H1 (cell line): ENCODE measurements at regions not wholly inside any gene's neighbourhood (a gene's known extent, or its start where the extent isn't known, plus 50 kb on each side); places are given as distances from the start of the nearest gene placed in this dataset.

ENCODE experiments used
- CTCF ChIA-PET: fragments of 300-600 bp; sonication (Branson Sonifier 250); formaldehyde crosslinking; loops from one replicate; lab custom pipeline; 2021; ENCODE audit not compliant: partially characterized antibody; lab: Charles Lee
- POLR2A ChIA-PET: fragments of 300-600 bp; sonication (Branson Sonifier 250); formaldehyde crosslinking; loops from one replicate; lab custom pipeline; 2021; ENCODE audit warnings: inconsistent platforms; ENCODE audit not compliant: partially characterized antibody; lab: Charles Lee
- DNase-seq, 2 experiments: peaks; one replicate each; pipeline versions ENCODE4 v3.0.0 to v3.0.0-alpha.2; 2010 to 2022; ENCODE audit warnings: low spot score in 2 of 2, low read depth in 1 of 2, mixed read lengths in 1 of 2
- FAIRE-seq: peaks from 2 replicates; lab custom pipeline; 2011; peaks lifted over from hg19 to GRCh38; lab: Jason Lieb, UNC
- H2AFZ ChIP-seq: 2 replicates; pipeline ENCODE4 v1.8.1; 2012; ENCODE audit warnings: low read length, inconsistent platforms
- H2AK5ac ChIP-seq: 2 replicates; pipeline ENCODE4 v1.6.1; 2013; ENCODE audit warnings: low read depth, low read length
- H2BK120ac ChIP-seq: replicated peaks from 2 replicates; pipeline ENCODE3; 2013; ENCODE audit warnings: low read depth, low read length, inconsistent platforms
- H2BK12ac ChIP-seq: 2 replicates; pipeline ENCODE4 v1.6.1; 2013; ENCODE audit warnings: low read depth, low read length
- H2BK15ac ChIP-seq: 2 replicates; pipeline ENCODE4 v1.6.1; 2013; ENCODE audit warnings: low read length
- H2BK20ac ChIP-seq: 2 replicates; pipeline ENCODE4 v1.6.1; 2013; ENCODE audit warnings: low read length
- H2BK5ac ChIP-seq: 2 replicates; pipeline ENCODE4 v1.6.1; 2013; ENCODE audit warnings: low read depth, low read length
- H3K14ac ChIP-seq: 2 replicates; pipeline ENCODE4 v1.6.1; 2013; ENCODE audit warnings: inconsistent platforms; ENCODE audit not compliant: insufficient read length
- H3K18ac ChIP-seq: 2 replicates; pipeline ENCODE4 v1.6.1; 2013; ENCODE audit warnings: low read length; ENCODE audit errors: extremely low read depth
- H3K23ac ChIP-seq: 2 replicates; pipeline ENCODE4 v1.6.1; 2013; ENCODE audit warnings: inconsistent platforms; ENCODE audit not compliant: insufficient read length
- H3K23me2 ChIP-seq: 2 replicates; pipeline ENCODE4 v1.6.1; 2013; ENCODE audit warnings: low read depth, low read length
- H3K27ac ChIP-seq: 2 replicates; pipeline ENCODE4 v1.6.1; 2011; ENCODE audit warnings: low read depth, low read length, inconsistent platforms
- H3K27me3 ChIP-seq, 4 experiments: replicated peaks in 1 of 4; 1 replicate in 1 of 4; 2 replicates in 3 of 4; pipeline versions ENCODE4 v1.6.1 to v1.8.1; 2011 to 2013; ENCODE audit warnings: low read length in 3 of 4, mild to moderate bottlenecking in 3 of 4, inconsistent platforms in 2 of 4, mixed read lengths in 2 of 4, moderate library complexity in 1 of 4; ENCODE audit not compliant: control insufficient read depth in 3 of 4, insufficient read depth in 3 of 4; ENCODE audit errors: extremely low read depth in 1 of 4
- H3K36me3 ChIP-seq, 4 experiments: 2 replicates each; pipeline versions ENCODE4 v1.6.1 to v1.8.1; 2011 to 2013; ENCODE audit warnings: mild to moderate bottlenecking in 4 of 4, low read length in 3 of 4, moderate library complexity in 2 of 4, control low read depth in 1 of 4, inconsistent platforms in 1 of 4; ENCODE audit not compliant: insufficient read depth in 4 of 4, control insufficient read depth in 2 of 4
- H3K4ac ChIP-seq: replicated peaks from 2 replicates; pipeline ENCODE3; 2013; ENCODE audit warnings: low read length, low read depth, mixed read lengths, inconsistent platforms; ENCODE audit not compliant: insufficient read length
- H3K4me1 ChIP-seq, 4 experiments: replicated peaks in 1 of 4; 1 replicate in 1 of 4; 2 replicates in 3 of 4; pipeline versions ENCODE4 v1.6.1 to v1.8.1; 2011 to 2013; ENCODE audit warnings: low read length in 3 of 4, inconsistent platforms in 2 of 4, mixed read lengths in 1 of 4; ENCODE audit not compliant: insufficient read depth in 4 of 4, control insufficient read depth in 3 of 4
- H3K4me2 ChIP-seq, 2 experiments: 2 replicates each; pipeline versions ENCODE4 v1.6.1 to v1.8.1; 2011 to 2013; ENCODE audit warnings: low read depth in 2 of 2, low read length in 2 of 2, control low read depth in 1 of 2, inconsistent platforms in 1 of 2, mild to moderate bottlenecking in 1 of 2; ENCODE audit not compliant: insufficient read depth in 1 of 2
- H3K4me3 ChIP-seq, 4 experiments: fragments of 200-600, 300-600 bp in 1 of 4; sonication (generic), shearing (Covaris generic), sonication (Bioruptor Twin) in 1 of 4; 2 replicates each; pipeline versions ENCODE4 v1.5.1 to v1.8.1; 2011 to 2016; ENCODE audit warnings: low read length in 4 of 4, low read depth in 3 of 4, control low read depth in 2 of 4, inconsistent platforms in 2 of 4, mild to moderate bottlenecking in 2 of 4, mixed read lengths in 1 of 4, moderate library complexity in 1 of 4; ENCODE audit not compliant: insufficient read depth in 2 of 4; ENCODE audit errors: extremely low read depth in 1 of 4
- H3K56ac ChIP-seq: replicated peaks from 2 replicates; pipeline ENCODE3; 2013; ENCODE audit warnings: low read depth, mild to moderate bottlenecking, mixed read lengths, low read length, inconsistent platforms; ENCODE audit not compliant: insufficient read length
- H3K79me1 ChIP-seq: 2 replicates; pipeline ENCODE4 v1.6.1; 2013; ENCODE audit warnings: low read depth, low read length, control low read depth
- H3K79me2 ChIP-seq, 2 experiments: 2 replicates each; pipeline versions ENCODE4 v1.6.1 to v1.8.1; 2012 to 2013; ENCODE audit warnings: low read length in 2 of 2, mild to moderate bottlenecking in 2 of 2, inconsistent platforms in 1 of 2; ENCODE audit not compliant: insufficient read depth in 2 of 2, control insufficient read depth in 1 of 2
- H3K9ac ChIP-seq, 4 experiments: replicated peaks in 1 of 4; 1 replicate in 1 of 4; 2 replicates in 3 of 4; pipeline versions ENCODE4 v1.6.1 to v1.8.1; 2011 to 2013; ENCODE audit warnings: low read depth in 3 of 4, low read length in 3 of 4, control low read depth in 2 of 4, mild to moderate bottlenecking in 2 of 4, moderate library complexity in 2 of 4, inconsistent platforms in 1 of 4; ENCODE audit errors: extremely low read depth in 1 of 4
- H3K9me3 ChIP-seq, 2 experiments: 2 replicates each; pipeline versions ENCODE4 v1.6.1 to v1.8.1; 2012 to 2013; ENCODE audit warnings: mild to moderate bottlenecking in 2 of 2, moderate library complexity in 2 of 2, control low read depth in 1 of 2, inconsistent platforms in 1 of 2, low read depth in 1 of 2, low read length in 1 of 2, mixed read lengths in 1 of 2; ENCODE audit not compliant: insufficient read depth in 2 of 2
- H4K20me1 ChIP-seq, 2 experiments: replicated peaks in 1 of 2; 2 replicates each; pipeline versions ENCODE3 to v1.8.1; 2011 to 2013; ENCODE audit warnings: inconsistent platforms in 2 of 2, low read length in 2 of 2, mild to moderate bottlenecking in 1 of 2; ENCODE audit not compliant: insufficient read depth in 2 of 2, control insufficient read depth in 1 of 2
- H4K5ac ChIP-seq: 2 replicates; pipeline ENCODE4 v1.6.1; 2013; ENCODE audit warnings: low read length, low read depth, mixed read lengths, inconsistent platforms; ENCODE audit not compliant: insufficient read length
- H4K8ac ChIP-seq: 2 replicates; pipeline ENCODE4 v1.8.0; 2013; ENCODE audit warnings: mild to moderate bottlenecking, moderate library complexity, low read length, inconsistent platforms; ENCODE audit not compliant: insufficient read depth; ENCODE audit errors: extremely low read depth
- H4K91ac ChIP-seq: replicated peaks from 2 replicates; pipeline ENCODE3; 2013; ENCODE audit warnings: low read length, mixed read lengths, inconsistent platforms; ENCODE audit not compliant: insufficient read length
- CTBP2 ChIP-seq: IDR thresholded peaks from 2 replicates; pipeline ENCODE4 v1.7.0; 2011; ENCODE audit warnings: borderline replicate concordance, mild to moderate bottlenecking, moderate library complexity, mixed read lengths, low read length; ENCODE audit not compliant: insufficient read depth, insufficient read length
- POLR2AphosphoS5 ChIP-seq: IDR thresholded peaks from 2 replicates; pipeline ENCODE4 v1.6.1; 2011; ENCODE audit warnings: low read depth, low read length
- SAP30 ChIP-seq: fragments of 300-600 bp; sonication (generic); IDR thresholded peaks from 2 replicates; pipeline ENCODE4 v1.7.1; 2012; ENCODE audit warnings: low read length, moderate library complexity, mild to moderate bottlenecking, inconsistent platforms; ENCODE audit not compliant: insufficient read depth, insufficient replicate concordance
- SIRT6 ChIP-seq: IDR thresholded peaks from one replicate; pipeline ENCODE4 v1.7.1; 2012; ENCODE audit warnings: low read length, inconsistent platforms
- SRF ChIP-seq: IDR thresholded peaks from 2 replicates; pipeline ENCODE4 v1.6.1; 2011; ENCODE audit warnings: mild to moderate bottlenecking, low read depth, low read length, moderate library complexity
- WGBS, 2 experiments: shearing (Covaris generic) in 1 of 2; methylation state at CpG; one replicate each; pipeline versions ENCODE4 v1.1.6 to v1.1.7; 2013 to 2015; ENCODE audit warnings: low lambda C conversion rate in 2 of 2, mixed read lengths in 2 of 2, inconsistent platforms in 1 of 2, low coverage in 1 of 2, missing lambda C conversion rate in 1 of 2; ENCODE audit not compliant: insufficient replicate concordance in 2 of 2, insufficient coverage in 1 of 2, insufficient read length in 1 of 2; ENCODE audit errors: extremely low coverage in 1 of 2, missing lambda C conversion rate in 1 of 2; 5-methylcytosine and 5-hydroxymethylcytosine counted together

- Histone ChIP-seq H3K56ac (no peak overlapping the region), H3K36me3 (no peaks in the 10 kb centered on the region), H3K4me3 (no peak overlapping the region), H3K4ac (no peak overlapping the region), H2BK5ac (no peak overlapping the region), H3K9ac (no peak overlapping the region), H3K27ac (no peak overlapping the region), H3K4me2 (no peak overlapping the region), H3K23me2 (no peaks in the 10 kb centered on the region; the same call in 1 of the 2 replicates), H2BK20ac (no peak overlapping the region), H3K4me1 (peaks cover 0 to 3% (median under 1%) of the 10 kb centered on the region in 4 experiments; a peak in 4 of 7 replicates), H3K79me1 (no peaks in the 10 kb centered on the region), H3K79me2 (no peaks in the 10 kb centered on the region), H3K18ac (no peak overlapping the region), H3K23ac (no peak overlapping the region), H3K27me3 (peaks cover 0 to 8% (median 1%) of the 10 kb centered on the region in 4 experiments; a peak in 1 of 7 replicates), H3K14ac (no peak overlapping the region), H2BK12ac (no peak overlapping the region), H4K8ac (no peak overlapping the region), H4K5ac (no peak overlapping the region), H4K91ac (no peak overlapping the region), H2AK5ac (no peak overlapping the region), H2BK120ac (no peak overlapping the region), H4K20me1 (no peaks in the 10 kb centered on the region), H2AFZ (no peak overlapping the region)
- 94% methylated on average over 4 of the region's 4 CpGs; no CpG with 5 or more reads in 1 of the 2 experiments for whole genome bisulfite sequencing, 2 experiments
- no peak for DNase-seq
- TF ChIP-seq SRF (no peak), POLR2AphosphoS5 (no peak), SAP30 (no peak), SIRT6 (no peak), CTBP2 (no peak)
- TF ChIP-seq, all 59 proteins: peak for 0
- ChIA-PET CTCF (no interaction called here), POLR2A (no interaction called here)
- FAIRE-seq: no peak
- Histone ChIP-seq H3K9me3 (no peaks in the 10 kb centered on the region), H2BK15ac (no peak overlapping the region)
Measured at GRCh38 chr4:29005838-29006237, 1714.3 kb upstream of the PCDH7 start.
